OCI-LY7 (cell line): ENCODE measurements at regions not wholly inside any gene's neighbourhood (a gene's known extent, or its start where the extent isn't known, plus 50 kb on each side); places are given as distances from the start of the nearest gene placed in this dataset.

ENCODE experiments used
- BruUV-seq: library from RNA; stranded (reverse); fragments of 400-500 nt; replicated peaks from 2 replicates; lab custom pipeline; 2021; lab: Mats Ljungman, UMichigan
- CTCF ChIA-PET: fragments of 300-600 bp; sonication (Branson Sonifier 250); formaldehyde crosslinking; loops from one replicate; lab custom pipeline; 2022; ENCODE audit warnings: antibody characterized with exemption; ENCODE audit not compliant: unreplicated experiment; lab: Charles Lee
- POLR2A ChIA-PET: fragments of 300-600 bp; sonication (Branson Sonifier 250); formaldehyde crosslinking; loops from one replicate; lab custom pipeline; 2022; ENCODE audit warnings: antibody characterized with exemption; lab: Charles Lee
- DNase-seq: peaks from one replicate; pipeline ENCODE4 v3.0.0-alpha.2; 2015; ENCODE audit warnings: low spot score
- H2AFZ ChIP-seq: fragments of 200-600 bp; sonication (generic), shearing (Covaris generic); 2 replicates; pipeline ENCODE4 v1.6.1; 2014; ENCODE audit warnings: mild to moderate bottlenecking, antibody characterized with exemption, low read length, moderate library complexity
- H3K27ac ChIP-seq: fragments of 200-600 bp; sonication (generic); 2 replicates; pipeline ENCODE4 v1.5.1; 2014; ENCODE audit warnings: mixed run types, low read depth, mild to moderate bottlenecking, moderate library complexity, low read length, inconsistent platforms; ENCODE audit not compliant: poor library complexity, severe bottlenecking
- H3K36me3 ChIP-seq: fragments of 200-600 bp; sonication (generic); 2 replicates; pipeline ENCODE4 v1.6.1; 2014; ENCODE audit warnings: mild to moderate bottlenecking, antibody characterized with exemption, low read length, moderate library complexity, mixed read lengths; ENCODE audit not compliant: insufficient read depth
- H3K4me1 ChIP-seq: fragments of 200-600 bp; sonication (generic); 2 replicates; pipeline ENCODE4 v1.5.1; 2014; ENCODE audit warnings: mild to moderate bottlenecking, low read length; ENCODE audit not compliant: insufficient read depth, poor library complexity, severe bottlenecking
- H3K4me2 ChIP-seq: fragments of 200-600 bp; sonication (generic); 2 replicates; pipeline ENCODE4 v1.6.1; 2014; ENCODE audit warnings: mild to moderate bottlenecking, low read length
- H3K4me3 ChIP-seq: fragments of 200-600 bp; sonication (generic); 2 replicates; pipeline ENCODE4 v1.5.1; 2014; ENCODE audit warnings: mild to moderate bottlenecking, low read depth, low read length; ENCODE audit not compliant: poor library complexity, severe bottlenecking
- H3K79me2 ChIP-seq: fragments of 200-600 bp; sonication (generic); 2 replicates; pipeline ENCODE4 v1.6.1; 2016; ENCODE audit warnings: low read depth, mild to moderate bottlenecking, low read length, moderate library complexity, mixed read lengths; ENCODE audit not compliant: insufficient read depth
- H3K9me2 ChIP-seq: fragments of 200-600 bp; sonication (generic); 2 replicates; pipeline ENCODE4 v1.6.1; 2016; ENCODE audit warnings: mild to moderate bottlenecking, low read length, mixed read lengths; ENCODE audit not compliant: insufficient read depth
- H3K9me3 ChIP-seq: fragments of 200-600 bp; sonication (generic); 2 replicates; pipeline ENCODE4 v1.6.1; 2014; ENCODE audit warnings: mild to moderate bottlenecking, mixed run types, low read length, mixed read lengths
- H4K20me1 ChIP-seq: fragments of 200-600 bp; sonication (generic); 2 replicates; pipeline ENCODE4 v1.6.1; 2014; ENCODE audit warnings: mild to moderate bottlenecking, antibody characterized with exemption, low read length, moderate library complexity, mixed read lengths; ENCODE audit not compliant: insufficient read depth
- CTCF ChIP-seq: fragments of 200-600 bp; sonication (generic); conservative IDR thresholded peaks from 2 replicates; pipeline ENCODE4 v1.5.1; 2014; ENCODE audit warnings: mild to moderate bottlenecking, antibody characterized with exemption, low read length, moderate library complexity, mixed read lengths
- EZH2phosphoT487 ChIP-seq: fragments of 200-600 bp; sonication (generic); IDR thresholded peaks from 2 replicates; pipeline ENCODE4 v1.6.1; 2018; ENCODE audit warnings: low read depth, borderline replicate concordance, mild to moderate bottlenecking, mixed run types, antibody characterized with exemption, low read length, moderate library complexity, mixed read lengths
- intact Hi-C: fragments of 100-400 bp; cut with micrococcal nuclease; formaldehyde crosslinking; loops from one replicate; pipeline ENCODE4 v1.10.0; 2022; ENCODE audit not compliant: unreplicated experiment

- no peak overlapping the region for H3K4me3 ChIP-seq
- no peak overlapping the region for H3K27ac ChIP-seq
- no peak for TF ChIP-seq CTCF
- no peak for TF ChIP-seq EZH2phosphoT487
- intact Hi-C loops = no loop called here
- H3K4me2 ChIP-seq = no peak overlapping the region
- H4K20me1 ChIP-seq = no peaks in the 10 kb centered on the region
- no TSS peak for BruUV-seq
- no peak for DNase-seq
- no peaks in the 10 kb centered on the region for H3K9me2 ChIP-seq
- no peak overlapping the region for H2AFZ ChIP-seq
- ChIA-PET CTCF (no interaction called here), POLR2A (interaction anchor here (0.6 to 0.7 kb wide), 3 partner anchors 120 to 390 kb away, joined by 3 to 4 read pairs (median 4); no protein-coding TSS in a partner anchor)
- H3K4me1 ChIP-seq = no peaks in the 10 kb centered on the region
- no peaks in the 10 kb centered on the region for H3K36me3 ChIP-seq
- no peaks in the 10 kb centered on the region for H3K79me2 ChIP-seq
- H3K9me3 ChIP-seq = no peaks in the 10 kb centered on the region
Observed at GRCh38 chr17:14004927-14005620, 64.2 kb upstream of the COX10 start.

DNA sequence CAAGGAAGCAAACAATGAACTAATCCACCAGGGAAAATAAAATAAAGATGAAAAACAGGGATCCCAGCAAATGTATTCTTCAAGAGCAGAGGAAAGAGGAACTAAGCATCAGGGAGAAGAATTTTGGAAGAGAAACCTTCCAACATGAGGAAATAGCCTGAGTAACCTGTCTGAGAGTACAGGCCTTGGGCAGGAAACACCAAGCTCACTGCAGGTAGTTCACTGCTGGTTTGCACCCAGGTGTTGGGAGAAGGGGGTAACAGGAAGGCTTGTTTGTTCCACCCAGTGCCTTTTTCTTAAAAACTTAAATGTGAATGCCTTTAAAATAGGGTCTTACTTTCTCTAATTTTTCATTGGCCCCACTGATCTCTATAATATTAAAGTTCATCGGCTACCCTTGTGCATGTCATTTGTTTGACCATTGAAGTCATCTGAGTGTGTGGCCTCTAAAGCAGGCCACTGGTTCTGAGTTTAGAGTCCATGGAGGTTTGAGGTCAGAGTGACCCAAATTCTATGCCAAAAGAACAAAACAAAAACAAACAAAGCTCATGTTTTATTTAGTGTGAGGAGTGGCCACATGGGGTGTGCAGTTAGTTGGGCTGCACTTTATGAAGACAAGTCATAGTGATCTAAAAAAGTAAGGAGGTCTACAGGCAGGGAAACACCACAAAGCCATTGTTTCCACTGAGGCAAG is 62.9 kb upstream of the COX10 start:
- H3K27ac ChIP-seq = no peak overlapping the region
- TF ChIP-seq CTCF = no peak
- no peak for TF ChIP-seq EZH2phosphoT487
- no peak for DNase-seq
- ChIA-PET CTCF (no interaction called here), POLR2A (interaction anchor here (0.7 kb wide), 2 partner anchors 553 to 681 kb away, joined by 4 to 5 read pairs; no protein-coding TSS in a partner anchor)
- H3K4me3 ChIP-seq = no peak overlapping the region
- no peaks in the 10 kb centered on the region for H3K9me3 ChIP-seq
- BruUV-seq = no TSS peak
- H2AFZ ChIP-seq = no peak overlapping the region
- intact Hi-C loops = no loop called here
- H3K9me2 ChIP-seq = no peaks in the 10 kb centered on the region
- no peaks in the 10 kb centered on the region for H3K79me2 ChIP-seq
- no peak overlapping the region for H3K4me2 ChIP-seq
- H4K20me1 ChIP-seq = no peaks in the 10 kb centered on the region
- no peaks in the 10 kb centered on the region for H3K36me3 ChIP-seq
- H3K4me1 ChIP-seq = no peaks in the 10 kb centered on the region

DNA sequence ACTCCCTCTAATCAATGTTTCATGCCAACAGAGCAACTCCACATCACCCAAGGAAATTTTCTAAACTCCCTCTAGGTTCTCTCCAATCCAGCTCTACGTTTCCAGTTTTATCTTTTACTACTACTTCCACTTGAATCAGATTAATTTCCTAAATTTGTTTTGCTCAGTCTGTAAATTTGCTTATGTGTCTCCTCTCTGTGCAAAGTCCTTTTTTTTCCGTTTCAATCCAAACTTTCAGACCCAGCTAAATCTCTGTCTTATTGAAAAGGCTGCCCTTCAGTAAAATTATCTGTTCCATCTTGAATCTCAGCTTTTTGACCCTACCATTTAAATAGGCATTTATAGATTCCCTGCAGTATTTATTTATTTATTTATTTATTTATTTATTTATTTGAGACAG is 61.4 kb upstream of the COX10 start:
- ChIA-PET CTCF (no interaction called here), POLR2A (interaction anchor here (0.5 kb wide), 1 partner anchor 88 kb away, joined by 3 read pairs; no protein-coding TSS in a partner anchor)
- H3K9me2 ChIP-seq = no peaks in the 10 kb centered on the region
- no peaks in the 10 kb centered on the region for H3K79me2 ChIP-seq
- no TSS peak for BruUV-seq
- H3K4me3 ChIP-seq = no peak overlapping the region
- TF ChIP-seq EZH2phosphoT487 (no peak), CTCF (no peak)
- H3K36me3 ChIP-seq = no peaks in the 10 kb centered on the region
- no peak overlapping the region for H2AFZ ChIP-seq
- intact Hi-C loops = no loop called here
- no peak overlapping the region for H3K4me2 ChIP-seq
- no peak for DNase-seq
- no peak overlapping the region for H3K27ac ChIP-seq
- no peaks in the 10 kb centered on the region for H3K9me3 ChIP-seq
- H4K20me1 ChIP-seq = no peaks in the 10 kb centered on the region
- no peaks in the 10 kb centered on the region for H3K4me1 ChIP-seq
